ENCODE measurements at regions not wholly inside any gene's neighbourhood (a gene's known extent, or its start where the extent isn't known, plus 50 kb on each side); places are given as distances from the start of the nearest gene placed in this dataset.
"Not testable (repeated sequence)": the region's sequence is repeated elsewhere in the genome, so short reads cannot be mapped to it uniquely, and the experiment has no call there.

DNA sequence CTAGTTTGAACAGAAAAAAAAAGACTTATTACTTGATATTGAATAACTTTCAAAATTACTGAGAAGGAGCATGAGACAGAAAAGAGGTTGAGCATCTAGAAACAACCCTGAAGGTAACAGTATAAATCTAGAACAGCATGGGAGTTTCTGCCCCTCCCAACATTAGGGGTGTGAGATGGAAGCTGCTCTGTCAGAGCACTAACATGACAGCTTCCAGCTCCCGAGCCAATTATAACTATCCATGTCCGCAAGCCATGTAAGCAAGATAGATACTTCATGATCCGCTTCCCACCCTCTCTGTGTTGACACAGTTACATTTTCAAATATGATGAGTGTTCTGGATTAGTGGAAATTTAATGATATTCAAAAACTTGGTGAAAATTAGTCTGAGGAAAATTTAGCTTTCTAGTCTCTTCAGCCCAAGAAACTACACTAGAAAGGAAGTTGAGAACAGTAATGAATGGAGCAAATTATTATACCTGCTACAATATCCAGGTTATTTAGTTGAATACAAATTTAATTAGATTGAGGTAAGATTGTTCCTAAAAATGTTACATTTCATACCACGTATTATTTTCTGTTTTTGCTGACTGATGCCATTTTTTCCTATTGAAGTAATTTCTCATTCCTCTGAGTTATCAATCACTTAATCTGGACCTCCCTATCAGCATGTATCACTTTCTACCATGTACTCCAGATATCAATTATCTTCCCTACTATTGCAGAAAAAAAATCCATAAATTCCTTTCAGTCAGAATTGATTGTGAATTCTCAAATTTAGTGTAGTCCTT lies 129.3 kb upstream of the SLIT2 start:
- DNase-seq = no peak

DNA sequence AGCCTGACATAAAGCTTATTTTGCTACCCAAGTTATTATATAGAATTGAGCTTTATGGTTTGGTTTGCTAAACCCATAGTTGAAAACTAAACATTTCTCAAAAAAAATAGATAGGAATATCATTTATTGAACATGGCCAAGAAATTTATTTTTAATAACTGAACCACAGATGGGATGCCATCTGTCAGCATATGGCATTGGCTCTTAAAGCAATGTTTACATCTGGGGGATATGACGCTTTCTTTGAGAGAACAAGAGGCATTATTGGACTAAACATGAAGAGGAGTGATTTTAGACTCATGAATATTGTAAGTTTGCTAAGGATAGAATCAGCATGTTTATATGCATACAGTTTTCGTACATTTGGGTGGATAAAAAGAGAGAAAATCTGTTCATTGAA lies 132.6 kb upstream of the SLIT2 start:
- DNase-seq = no peak

- no peak for DNase-seq
Observed at GRCh38 chr4:20109391-20109790, 142.3 kb upstream of the SLIT2 start.

DNA sequence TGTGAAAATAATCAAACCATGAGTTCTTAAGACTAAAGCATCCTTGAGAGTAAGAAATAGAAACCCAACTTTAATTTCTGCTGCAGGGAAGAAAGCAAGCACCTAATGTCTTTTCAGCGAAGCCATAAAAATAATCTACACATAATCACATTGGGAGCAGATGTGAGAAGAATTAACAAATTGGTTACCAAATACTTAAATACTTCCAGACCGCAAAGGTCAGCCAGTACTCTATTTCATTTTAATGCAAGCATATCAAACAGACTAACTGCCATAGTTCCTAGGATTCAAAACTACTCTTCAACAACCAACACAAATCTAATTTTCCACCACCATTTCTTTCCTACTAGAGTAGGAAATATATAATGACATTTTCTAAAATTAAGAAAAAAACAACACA lies 144.8 kb upstream of the SLIT2 start:
- no peak for DNase-seq

DNA sequence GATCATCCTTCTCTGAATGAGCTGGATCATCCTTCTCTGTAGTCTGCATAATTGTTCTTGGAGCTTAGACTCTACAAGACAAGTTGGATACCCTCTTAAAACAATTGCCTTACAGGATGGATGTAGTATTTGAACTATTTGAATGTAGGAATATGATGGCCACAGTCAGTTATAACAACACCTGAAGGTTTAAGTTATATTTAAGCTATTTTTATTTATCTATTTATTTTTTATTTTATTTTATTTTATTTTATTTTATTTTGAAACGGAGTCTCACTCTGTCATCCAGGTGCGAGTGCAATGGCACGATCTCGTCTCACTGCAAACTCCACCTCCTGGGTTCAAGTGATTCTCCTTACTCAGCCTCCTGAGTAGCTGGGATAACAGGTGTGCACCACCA lies 149.9 kb upstream of the SLIT2 start:
- DNase-seq = no peak

DNA sequence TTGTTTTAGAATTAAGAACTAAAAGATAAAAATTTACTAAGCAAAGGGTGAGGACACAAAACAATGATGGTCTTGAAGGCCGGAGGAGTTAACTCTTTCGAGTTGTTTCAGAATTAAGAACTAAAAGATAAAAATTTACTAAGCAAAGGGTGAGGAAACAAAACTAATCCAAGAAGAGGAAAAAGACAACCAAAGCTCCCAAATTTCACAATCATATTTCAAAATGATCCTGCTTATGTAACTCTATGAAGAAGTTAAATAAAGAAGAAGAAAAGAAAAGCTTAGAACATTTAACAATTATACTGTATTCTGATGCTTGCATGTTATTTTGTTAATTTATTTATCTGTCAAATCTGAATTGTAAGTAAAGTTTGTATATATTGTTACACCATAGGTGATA lies 154.8 kb upstream of the SLIT2 start:
- DNase-seq = no peak

- DNase-seq = no peak
Observed at GRCh38 chr4:20095805-20096541, 155.7 kb upstream of the SLIT2 start.

DNA sequence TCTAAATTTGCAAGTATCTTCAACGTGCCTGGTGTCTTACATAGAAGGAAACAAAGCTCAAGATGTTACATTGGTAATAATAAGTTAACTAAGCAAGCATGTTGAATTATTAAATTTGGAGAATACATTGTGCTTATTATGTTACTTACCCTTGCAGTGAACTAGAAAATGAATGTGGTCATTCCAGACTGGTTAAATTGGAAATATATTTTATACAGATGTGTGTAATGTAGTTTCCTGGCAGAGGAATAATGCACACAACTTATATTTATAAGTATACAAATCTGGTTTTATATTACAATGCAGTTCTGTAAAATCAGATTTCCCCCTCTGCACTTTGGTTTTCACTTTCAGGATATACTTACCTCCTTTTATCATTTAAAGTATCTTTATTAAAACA lies 159.9 kb upstream of the SLIT2 start:
- DNase-seq = no peak

DNA sequence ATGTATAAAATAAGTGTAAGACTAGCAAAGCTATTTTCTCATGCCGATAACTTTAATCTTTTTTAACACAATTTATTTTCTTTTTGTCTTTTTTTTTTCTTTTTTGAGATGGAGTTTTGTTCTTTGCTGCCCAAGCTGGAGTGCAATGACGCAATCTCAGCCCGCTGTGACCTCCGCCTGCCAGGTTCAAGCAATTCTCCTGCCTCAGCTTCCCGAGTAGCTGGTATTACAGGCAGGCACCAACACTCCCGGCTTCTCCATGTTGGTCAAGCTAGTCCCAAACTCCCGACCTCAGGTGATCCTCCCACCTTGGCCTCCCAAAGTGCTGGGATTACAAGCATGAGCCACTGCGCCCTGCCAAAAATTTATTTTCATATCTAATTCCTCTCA lies 164.2 kb upstream of the SLIT2 start:
- no peak for DNase-seq

GRCh38 chr4:20086799-20087521 lies 164.7 kb upstream of the SLIT2 start:
- no peak for DNase-seq

DNA sequence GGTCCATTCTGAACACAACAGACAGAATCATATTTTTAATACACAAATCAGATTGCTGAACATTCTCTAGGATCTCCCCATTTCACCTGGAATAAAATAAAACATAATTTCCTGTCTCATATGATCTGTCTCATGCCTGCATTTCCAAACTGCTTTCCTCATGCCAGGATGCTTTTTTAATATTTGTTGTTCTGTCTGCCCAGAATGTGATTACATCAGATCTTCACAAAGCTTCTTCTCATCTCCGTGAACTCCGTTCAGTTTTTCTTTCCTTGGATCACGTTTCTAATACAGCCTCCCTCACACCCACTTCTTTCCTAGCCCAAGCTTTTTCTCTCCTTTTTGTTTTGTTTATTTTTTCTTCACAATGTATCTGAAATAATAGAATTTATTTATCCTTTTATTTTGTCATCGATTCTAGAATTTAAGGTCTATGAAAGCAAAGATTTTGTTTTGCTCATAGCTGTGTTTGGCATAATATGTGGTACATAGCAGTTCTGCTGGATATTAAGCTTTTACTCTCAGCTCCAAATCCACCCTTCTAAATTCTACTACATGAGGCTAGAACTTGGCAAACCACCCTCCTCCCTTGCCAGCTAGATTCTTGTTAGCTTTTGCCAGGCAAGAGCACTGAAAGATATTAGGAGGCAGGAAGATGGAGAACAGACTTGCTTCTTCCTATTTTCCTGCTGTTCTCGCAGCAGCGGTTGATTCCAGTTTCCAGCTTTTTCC lies 165.5 kb upstream of the SLIT2 start:
- no peak for DNase-seq

GRCh38 chr4:20085653-20086052 lies 166.1 kb upstream of the SLIT2 start:
- DNase-seq = no peak

DNA sequence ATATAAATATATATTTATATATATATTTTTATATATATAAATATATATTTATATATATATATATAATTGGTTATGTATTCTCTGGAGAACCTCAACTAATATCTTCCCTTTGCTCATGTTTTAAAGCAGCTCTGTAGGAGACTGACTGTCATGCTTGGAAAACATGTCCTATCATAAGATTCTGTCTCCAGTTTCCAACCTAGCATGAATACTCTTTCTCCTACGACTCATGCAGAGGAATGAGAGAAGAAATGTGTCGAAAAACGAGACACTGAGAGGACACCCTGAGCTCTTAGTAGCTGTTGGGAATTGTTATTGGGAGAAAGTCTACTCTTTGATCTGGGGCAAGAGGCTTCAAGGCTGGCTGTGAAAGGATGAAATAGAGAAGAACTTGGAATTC lies 166.5 kb upstream of the SLIT2 start:
- DNase-seq = peak in 1 of 2 experiments; percentile 15

DNA sequence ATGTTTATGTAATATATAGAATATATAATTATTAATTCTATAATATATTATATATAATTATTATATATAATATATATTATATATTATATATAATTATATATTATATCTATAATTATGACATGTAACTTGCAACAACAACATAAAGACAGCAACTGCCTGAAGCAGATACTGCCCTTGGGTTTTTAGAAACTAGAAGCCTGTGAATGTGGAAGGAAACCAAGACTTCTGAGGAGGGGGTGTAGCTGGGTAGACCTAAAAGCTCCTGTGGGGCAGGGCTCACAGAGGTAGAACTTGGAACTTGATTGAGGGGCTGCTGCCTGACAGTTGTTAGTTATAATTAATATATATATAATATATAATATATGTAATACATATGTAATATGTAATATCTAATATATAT lies 167.2 kb upstream of the SLIT2 start:
- peak; percentile 23 to 34 for DNase-seq

GRCh38 chr4:20078644-20079043 lies 173.1 kb upstream of the SLIT2 start:
- no peak for DNase-seq

DNA sequence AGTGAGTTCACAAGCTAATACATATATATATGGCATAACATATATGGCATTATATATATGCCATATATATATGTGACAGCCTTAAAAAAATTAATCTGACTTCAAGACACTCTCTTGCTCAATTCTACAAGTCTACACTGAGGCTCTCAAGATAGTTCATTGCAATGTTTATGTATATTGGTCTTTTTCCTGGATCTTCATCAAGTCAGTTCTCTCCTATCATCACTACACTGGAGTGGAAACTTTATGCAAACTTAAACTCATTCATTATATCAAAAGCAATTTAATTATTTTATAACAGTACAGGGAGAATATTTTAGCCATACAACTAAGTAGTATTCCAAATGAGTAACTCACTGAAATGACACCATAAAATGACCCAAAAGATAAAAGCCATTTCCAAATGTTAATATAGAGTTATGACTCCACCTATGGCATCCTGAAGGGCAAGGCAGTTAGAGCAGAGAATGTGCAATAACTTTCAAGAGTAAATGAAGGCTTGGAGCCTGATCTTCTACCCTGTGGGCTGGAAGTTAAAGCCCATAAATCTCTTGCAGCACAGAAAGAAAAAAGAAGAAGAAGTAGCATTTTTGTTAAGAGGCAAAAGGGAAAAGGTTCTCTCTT lies 176.3 kb upstream of the SLIT2 start:
- no peak for DNase-seq

GRCh38 chr4:20074450-20074849 lies 177.3 kb upstream of the SLIT2 start:
- DNase-seq = no peak

DNA sequence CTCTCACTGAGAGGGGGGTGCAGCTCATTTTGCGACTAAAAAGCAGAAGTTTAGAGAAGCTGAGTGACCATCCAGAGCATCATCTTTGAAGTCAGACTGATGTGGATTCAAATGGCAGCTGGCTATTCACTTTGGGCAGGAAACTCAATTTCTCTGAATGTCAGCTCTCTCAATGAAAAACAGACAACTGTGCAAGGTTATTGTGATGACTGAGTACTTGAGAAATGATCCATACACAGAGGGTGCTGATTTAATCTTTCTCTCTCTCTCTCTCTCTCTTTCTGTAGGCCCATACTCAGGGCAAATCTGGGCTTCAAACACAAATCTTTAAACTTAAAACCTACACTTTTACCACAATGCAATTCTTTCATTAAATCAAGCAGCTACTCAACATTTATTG lies 185.8 kb upstream of the SLIT2 start:
- no peak for DNase-seq

- not testable (repeated sequence) for DNase-seq
Observed at GRCh38 chr4:20062857-20063256, 188.8 kb upstream of the SLIT2 start.

- no peak for DNase-seq
Observed at GRCh38 chr4:20062054-20062453, 189.7 kb upstream of the SLIT2 start.

DNA sequence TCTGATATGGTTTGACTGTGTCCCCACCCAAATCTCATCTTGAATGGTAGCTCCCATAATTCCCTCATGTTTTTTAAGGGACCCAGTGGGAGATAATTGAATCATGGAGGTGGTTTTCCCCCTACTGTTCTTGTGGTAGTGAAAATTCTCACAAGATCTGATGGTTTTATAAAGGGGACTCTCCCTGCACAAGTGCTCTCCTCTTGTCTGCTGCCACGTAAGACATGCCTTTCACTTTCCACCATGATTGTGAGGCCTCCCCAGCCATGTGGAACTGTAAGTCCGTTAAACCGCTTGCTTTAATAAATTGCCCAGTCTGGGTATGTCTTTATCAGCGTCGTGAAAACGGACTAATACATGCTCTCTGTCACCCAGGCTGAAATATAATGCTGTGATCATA lies 200.9 kb upstream of the SLIT2 start:
- DNase-seq = no peak

- DNase-seq = no peak
Observed at GRCh38 chr4:20049889-20050288, 201.8 kb upstream of the SLIT2 start.

Measured in Kasumi-1 (cell line).